Hypothalamus (tissue), 51 donors: ENCODE measurements at regions not wholly inside any gene's neighbourhood (a gene's known extent, or its start where the extent isn't known, plus 50 kb on each side); places are given as distances from the start of the nearest gene placed in this dataset.
"Not testable (repeated sequence)": the region's sequence is repeated elsewhere in the genome, so short reads cannot be mapped to it uniquely, and the experiment has no call there.

ENCODE experiments used
- DNase-seq, 51 donors: peaks; one replicate each; lab custom pipeline; 2025; lab: John Stamatoyannopoulos, UW

GRCh38 chr6:85995339-85996033 is 352.8 kb upstream of the SYNCRIP start:
- no peak for DNase-seq

- no peak for DNase-seq
Measured at GRCh38 chr6:85986681-85987080, 344.0 kb upstream of the SYNCRIP start.

- no peak for DNase-seq
Measured at GRCh38 chr6:85983032-85983659, 340.5 kb upstream of the SYNCRIP start.

GRCh38 chr6:85977661-85978060 is 335.0 kb upstream of the SYNCRIP start:
- DNase-seq, result no peak

DNA sequence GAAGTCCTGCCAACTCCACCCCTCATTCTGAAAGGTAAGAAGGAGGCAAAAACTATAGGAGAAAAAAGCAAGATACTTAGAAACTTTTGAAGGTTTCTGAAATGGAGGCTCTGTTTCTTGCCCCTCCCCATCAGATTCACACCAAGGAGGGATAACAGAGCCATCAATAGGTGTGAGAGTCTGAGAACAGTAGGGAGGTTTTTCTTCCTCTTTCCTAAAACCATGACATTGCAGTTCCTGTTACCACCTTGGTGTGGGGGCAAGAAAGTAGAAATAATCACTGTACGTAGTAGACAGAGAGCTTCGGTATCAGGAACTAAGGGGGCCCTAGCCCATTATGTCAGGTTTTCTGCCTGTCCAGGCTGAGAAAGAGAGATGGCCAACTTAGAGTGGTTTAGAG is 333.3 kb upstream of the SYNCRIP start:
- no peak for DNase-seq

DNA sequence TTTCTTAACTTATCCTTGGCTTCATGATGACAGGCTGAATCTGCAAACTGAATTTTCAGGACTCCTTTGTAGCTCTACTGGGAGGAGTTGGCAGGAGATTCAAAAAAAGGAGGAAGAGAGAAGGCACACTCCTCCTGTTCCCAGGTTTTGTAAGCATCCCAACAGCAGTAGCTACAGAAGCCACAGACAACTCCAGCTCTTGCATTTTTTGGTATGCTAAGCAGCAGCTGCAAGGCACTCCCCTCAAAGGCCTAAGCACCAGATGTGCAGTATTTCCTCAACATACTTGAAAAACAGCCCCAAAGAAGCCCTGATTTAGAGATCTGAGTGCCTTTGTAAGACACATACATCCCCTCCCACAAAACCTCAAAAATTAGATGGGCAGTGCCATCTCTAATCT is 328.6 kb upstream of the SYNCRIP start:
- no peak for DNase-seq

DNA sequence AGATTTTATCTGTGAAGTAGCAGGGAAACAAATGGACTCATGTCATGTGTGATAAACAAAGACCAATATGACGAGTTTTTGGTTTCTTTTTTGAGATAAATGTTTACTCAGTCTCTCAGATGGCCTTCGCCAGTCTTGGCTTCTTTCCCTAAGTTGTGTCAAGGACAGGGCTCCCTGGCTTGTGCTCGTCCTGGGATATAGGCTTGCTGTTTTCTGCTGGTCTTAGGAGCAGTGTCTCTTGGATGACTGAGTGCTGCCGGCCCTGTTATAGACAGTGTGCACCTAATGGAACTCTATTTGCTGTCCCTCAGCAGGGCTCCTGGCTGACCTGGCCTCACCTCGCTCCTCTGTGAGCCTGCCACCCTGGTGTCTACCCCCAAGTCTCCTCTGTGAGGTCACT is 324.1 kb upstream of the SYNCRIP start:
- no peak for DNase-seq

DNA sequence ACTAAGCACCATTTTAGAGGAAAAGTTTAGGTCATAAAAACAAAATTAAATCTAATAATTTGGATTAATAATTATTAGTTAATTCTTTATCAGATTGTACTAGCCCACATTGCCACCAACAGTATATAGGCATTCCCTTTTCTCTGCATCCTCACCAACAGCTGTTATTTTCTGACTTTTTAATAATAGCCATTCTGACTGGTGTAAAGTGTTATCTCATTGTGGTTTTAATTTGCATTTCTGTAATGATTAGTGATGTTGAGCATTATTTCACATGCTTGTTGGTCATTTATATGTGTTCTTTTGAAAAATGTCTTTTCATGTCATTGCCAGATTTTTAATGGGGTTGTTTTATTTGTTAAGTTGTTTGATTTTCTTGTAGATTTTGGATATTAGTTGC is 319.1 kb upstream of the SYNCRIP start:
- DNase-seq, result no peak

DNA sequence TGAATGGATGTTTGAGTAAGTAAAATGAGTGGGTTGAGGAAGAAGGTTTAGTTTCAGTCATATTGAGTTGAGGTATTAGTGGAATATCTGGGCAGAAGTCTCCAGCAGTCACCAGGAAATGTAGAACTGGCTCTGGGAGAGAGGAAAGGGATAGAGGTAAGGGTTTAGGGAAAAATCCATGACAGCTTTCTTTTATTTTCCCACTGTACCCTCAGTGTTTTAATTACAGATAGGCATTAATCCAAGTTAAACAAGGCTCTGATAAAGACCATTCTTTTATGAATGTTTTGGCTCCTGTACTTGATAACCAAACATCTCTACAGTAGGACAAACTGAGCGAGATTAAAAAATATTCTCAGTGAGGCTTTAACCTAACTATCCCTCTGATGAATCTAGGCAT is 318.4 kb upstream of the SYNCRIP start:
- DNase-seq, result no peak

DNA sequence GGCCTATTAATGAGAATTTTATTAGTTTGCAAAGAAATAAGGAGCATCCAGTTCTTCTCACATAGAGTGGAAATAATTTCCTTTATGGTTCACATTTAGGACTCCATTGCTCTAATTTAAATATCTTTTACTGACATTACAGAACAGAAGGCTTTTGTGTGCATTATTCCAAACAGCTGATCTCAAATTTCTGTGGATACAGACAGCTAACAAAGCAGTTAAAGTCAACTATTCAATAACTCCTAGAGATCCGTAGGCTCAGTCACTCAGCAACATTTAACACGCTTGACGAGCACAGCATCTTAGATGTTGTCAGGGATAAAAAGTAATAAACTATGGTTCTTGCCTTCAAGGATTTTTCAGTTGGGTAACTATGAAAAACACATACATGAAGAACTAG is 305.8 kb upstream of the SYNCRIP start:
- no peak for DNase-seq

GRCh38 chr6:85945459-85946185 is 302.9 kb upstream of the SYNCRIP start:
- DNase-seq, result peak in 1 of 51 donors; percentile 1

GRCh38 chr6:85944776-85945175 is 302.1 kb upstream of the SYNCRIP start:
- DNase-seq, result no peak

- DNase-seq, result no peak
Measured at GRCh38 chr6:85942844-85943243, 300.2 kb upstream of the SYNCRIP start.

DNA sequence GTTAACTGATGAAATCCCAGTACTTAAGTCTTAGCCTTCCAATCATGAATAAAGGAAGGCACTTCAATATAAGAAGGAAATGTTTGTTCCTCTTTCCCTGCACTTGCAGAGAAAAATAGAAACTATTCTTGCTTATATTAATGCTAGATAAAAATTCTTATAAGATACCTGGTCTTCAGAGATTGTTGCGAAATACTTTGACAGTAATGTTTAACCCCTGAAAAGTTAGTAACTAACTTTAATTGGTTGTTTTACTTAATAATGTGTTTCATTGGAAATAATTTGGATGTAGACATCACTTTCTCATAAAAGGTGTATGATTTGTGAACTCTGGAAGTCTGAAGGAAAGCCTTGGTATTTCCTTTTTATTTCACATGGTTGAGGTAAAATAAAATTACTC is 294.2 kb upstream of the SYNCRIP start:
- no peak for DNase-seq

GRCh38 chr6:85923013-85923430 is 280.3 kb upstream of the SYNCRIP start:
- DNase-seq, result peak in 18 of 51 donors; percentile 2 to 72 (median 8)

DNA sequence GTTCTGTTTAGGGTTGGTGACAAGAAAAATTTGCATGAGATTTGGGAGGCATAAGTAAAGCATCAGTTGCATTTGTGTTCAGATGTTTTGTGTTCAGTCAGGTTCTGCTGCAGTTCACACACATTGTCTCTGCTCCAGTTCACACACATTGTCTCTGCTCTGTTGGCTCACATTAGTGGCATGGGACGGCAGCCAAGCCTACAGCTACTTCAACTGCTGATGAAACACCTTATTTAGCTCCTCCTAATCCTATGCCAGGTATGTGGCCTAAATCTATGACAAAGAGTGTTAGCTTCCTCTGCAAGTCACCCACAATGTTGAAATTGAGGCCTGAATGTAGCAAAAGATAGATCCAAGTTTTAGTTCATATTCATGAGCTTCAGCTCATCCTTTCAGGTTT is 278.1 kb upstream of the SYNCRIP start:
- peak in 5 of 51 donors; percentile 0 to 16 (median 2) for DNase-seq

DNA sequence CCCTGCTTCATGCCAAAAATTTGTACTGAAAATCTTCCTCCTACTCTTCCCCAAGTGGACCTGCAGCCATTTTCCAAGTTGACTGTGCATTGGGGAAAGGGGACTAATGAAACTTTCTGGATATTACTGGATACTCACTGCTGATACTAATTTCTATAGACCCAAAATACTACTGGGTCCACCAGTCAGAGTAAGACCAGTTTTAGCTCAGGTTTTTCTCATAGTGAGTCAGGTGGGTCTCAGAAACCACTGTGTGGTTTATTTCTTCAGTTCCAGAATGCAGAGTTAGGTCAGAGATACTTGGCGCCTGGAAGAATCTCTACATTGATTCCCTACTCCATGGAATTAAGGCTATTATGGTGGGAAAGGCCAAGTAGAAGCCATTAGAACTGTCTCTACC is 274.8 kb upstream of the SYNCRIP start:
- DNase-seq, result no peak

DNA sequence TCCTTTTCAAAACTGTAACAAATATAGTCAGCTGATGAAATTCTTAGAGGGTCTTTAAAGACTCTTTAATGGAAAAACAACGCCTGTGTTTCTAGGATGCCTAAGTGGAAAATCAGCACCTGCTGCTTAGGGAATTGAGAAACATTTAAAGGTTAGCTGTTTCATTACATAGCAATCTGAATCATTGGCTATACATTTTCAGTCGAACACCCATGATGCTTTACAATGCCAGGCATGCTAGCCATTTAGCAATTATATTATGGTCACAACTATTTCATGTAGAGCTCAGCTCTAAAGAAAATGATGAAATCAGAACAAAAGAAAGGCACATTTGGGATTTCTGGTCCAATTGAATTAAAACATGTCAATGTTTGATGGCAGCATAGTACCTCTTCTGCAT is 270.3 kb upstream of the SYNCRIP start:
- DNase-seq, result no peak

GRCh38 chr6:85912582-85912981 is 269.9 kb upstream of the SYNCRIP start:
- no peak for DNase-seq

- DNase-seq, result no peak
Measured at GRCh38 chr6:85911067-85911466, 268.4 kb upstream of the SYNCRIP start.

DNA sequence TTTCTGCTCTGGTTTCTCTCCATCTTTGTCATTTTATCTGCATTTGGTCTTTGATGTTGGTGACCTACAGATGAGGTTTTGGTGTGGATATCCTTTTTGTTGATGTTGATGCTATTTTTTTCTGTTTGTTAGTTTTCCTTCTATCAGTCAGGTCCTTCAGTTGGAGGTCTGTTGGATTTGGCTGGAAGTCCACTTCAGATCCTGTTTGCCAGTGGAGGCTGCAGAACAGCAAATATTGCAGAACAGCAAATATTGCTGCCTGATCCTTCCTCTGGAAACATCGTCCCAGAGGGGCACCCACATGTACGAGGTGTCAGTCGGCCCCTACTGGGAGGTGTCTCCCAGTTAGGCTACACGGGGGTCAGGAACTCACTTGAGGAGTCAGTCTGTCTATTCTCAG is 265.4 kb upstream of the SYNCRIP start:
- DNase-seq, result not testable (repeated sequence)

DNA sequence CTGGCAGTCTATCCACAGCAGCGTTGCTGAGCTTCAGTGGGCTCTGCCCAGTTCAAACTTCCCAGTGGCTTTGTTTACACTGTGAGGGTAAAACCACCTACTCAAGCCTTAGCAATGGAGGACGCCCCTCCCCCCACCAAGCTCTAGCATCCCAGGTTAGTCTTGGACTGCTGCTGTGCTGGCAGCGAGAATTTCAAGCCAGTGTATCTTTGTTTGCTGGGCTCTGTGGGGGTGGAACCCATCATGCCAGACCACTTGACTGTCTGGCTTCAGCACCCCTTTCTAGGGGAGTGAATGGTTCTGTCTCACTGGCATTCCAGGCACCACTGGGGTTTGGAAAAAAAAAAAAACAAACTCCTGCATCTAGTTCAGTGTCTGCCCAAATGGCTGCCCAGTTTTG is 249.7 kb upstream of the SYNCRIP start:
- DNase-seq, result no peak
